Caco-2 (cell line): ENCODE measurements at regions not wholly inside any gene's neighbourhood (a gene's known extent, or its start where the extent isn't known, plus 50 kb on each side); places are given as distances from the start of the nearest gene placed in this dataset.

Experiments used
- BruUV-seq: library from RNA; stranded (reverse); fragments of 400-500 nt; replicated peaks from 2 replicates; lab custom pipeline; 2021; lab: Mats Ljungman, UMichigan
- CTCF ChIA-PET: fragments of 300-600 bp; sonication (Branson Sonifier 250); formaldehyde crosslinking; loops from one replicate; lab custom pipeline; 2022; ENCODE audit warnings: antibody characterized with exemption; lab: Charles Lee
- POLR2A ChIA-PET: fragments of 300-600 bp; sonication (Branson Sonifier 250); formaldehyde crosslinking; loops from one replicate; lab custom pipeline; 2022; ENCODE audit warnings: antibody characterized with exemption; lab: Charles Lee
- DNase-seq, 2 experiments: peaks; one replicate each; pipeline versions ENCODE4 v3.0.0 to v3.0.0-alpha.2; 2020 to 2022
- H3K27me3 ChIP-seq: replicated peaks from 2 replicates; pipeline ENCODE4 v1.6.0; 2011; ENCODE audit warnings: low read length; ENCODE audit not compliant: control insufficient read depth, insufficient read depth
- H3K36me3 ChIP-seq: 2 replicates; pipeline ENCODE4 v1.5.1; 2011; ENCODE audit warnings: low read length; ENCODE audit not compliant: control insufficient read depth, insufficient read depth
- H3K4me1 ChIP-seq: fragments of 250-450 bp; sonication (Bioruptor Pico); 2 replicates; pipeline ENCODE4 v1.5.1; 2020; ENCODE audit warnings: mild to moderate bottlenecking
- H3K4me3 ChIP-seq: 2 replicates; pipeline ENCODE4 v1.5.1; 2011; ENCODE audit warnings: low read depth, mild to moderate bottlenecking, control low read depth, low read length
- H3K9me3 ChIP-seq: fragments of 250-450 bp; sonication (Bioruptor Pico); 2 replicates; pipeline ENCODE4 v1.5.1; 2020; ENCODE audit warnings: mild to moderate bottlenecking, moderate library complexity
- H3K27ac Mint-ChIP-seq: one replicate; pipeline ENCODE4 v1.8.0; 2022; ENCODE audit warnings: mixed read lengths; ENCODE audit not compliant: unreplicated experiment
- H3K27me3 Mint-ChIP-seq: one replicate; pipeline ENCODE4 v1.8.0; 2022; ENCODE audit warnings: mixed read lengths; ENCODE audit not compliant: insufficient read depth, unreplicated experiment
- H3K36me3 Mint-ChIP-seq: one replicate; pipeline ENCODE4 v1.8.0; 2022; ENCODE audit warnings: mild to moderate bottlenecking, mixed read lengths; ENCODE audit not compliant: insufficient read depth, unreplicated experiment
- H3K4me1 Mint-ChIP-seq: one replicate; pipeline ENCODE4 v1.8.0; 2022; ENCODE audit warnings: low read depth, mixed read lengths; ENCODE audit not compliant: unreplicated experiment
- H3K4me3 Mint-ChIP-seq: one replicate; pipeline ENCODE4 v1.8.0; 2022; ENCODE audit warnings: mild to moderate bottlenecking, moderate library complexity, mixed read lengths; ENCODE audit not compliant: unreplicated experiment
- H3K9me3 Mint-ChIP-seq: one replicate; pipeline ENCODE4 v1.8.0; 2022; ENCODE audit warnings: mixed read lengths; ENCODE audit not compliant: unreplicated experiment
- CTCF ChIP-seq, 2 experiments: fragments of 200-600 bp in 1 of 2; IDR thresholded peaks; 1 replicate in 1 of 2; 2 replicates in 1 of 2; pipeline versions ENCODE4 v1.5.1 to v1.8.0; 2011 to 2022; ENCODE audit warnings: antibody characterized with exemption in 1 of 2, control low read depth in 1 of 2, inconsistent platforms in 1 of 2, low read depth in 1 of 2, low read length in 1 of 2, mild to moderate bottlenecking in 1 of 2, moderate library complexity in 1 of 2; ENCODE audit not compliant: insufficient read depth in 1 of 2, severe bottlenecking in 1 of 2, unreplicated experiment in 1 of 2
- intact Hi-C: fragments of 100-400 bp; cut with micrococcal nuclease; formaldehyde crosslinking; loops from one replicate; pipeline ENCODE4 v1.10.0; 2022; ENCODE audit not compliant: unreplicated experiment

GRCh38 chr13:55761986-55762385 lies 1378.7 kb upstream of the PRR20A start:
- CTCF ChIA-PET = no interaction called here
- Histone ChIP-seq H3K27me3 (no peaks in the 10 kb centered on the region), H3K4me3 (no peak overlapping the region), H3K9me3 (no peaks in the 10 kb centered on the region), H3K4me1 (no peaks in the 10 kb centered on the region), H3K36me3 (no peaks in the 10 kb centered on the region)
- no peaks in the 10 kb centered on the region for H3K4me1 Mint-ChIP-seq
- POLR2A ChIA-PET = no interaction called here
- no peak overlapping the region for H3K4me3 Mint-ChIP-seq
- DNase-seq = no peak
- H3K27ac Mint-ChIP-seq = no peak overlapping the region
- no peaks in the 10 kb centered on the region for H3K36me3 Mint-ChIP-seq
- intact Hi-C loops = no loop called here
- no TSS peak for BruUV-seq
- TF ChIP-seq CTCF (IDR thresholded peaks at IDR 0.05; ENCODE audit: insufficient read depth in 1 of 2, low read depth in 1 of 2, low read length in 1 of 2, severe bottlenecking in 1 of 2, unreplicated experiment in 1 of 2) = no peak
- no peaks in the 10 kb centered on the region for H3K27me3 Mint-ChIP-seq
- H3K9me3 Mint-ChIP-seq = no peaks in the 10 kb centered on the region

GRCh38 chr13:55777612-55778011 lies 1363.1 kb upstream of the PRR20A start:
- H3K9me3 Mint-ChIP-seq = no peaks in the 10 kb centered on the region
- CTCF ChIA-PET = no interaction called here
- H3K36me3 Mint-ChIP-seq = no peaks in the 10 kb centered on the region
- TF ChIP-seq CTCF (IDR thresholded peaks at IDR 0.05; ENCODE audit: insufficient read depth in 1 of 2, low read depth in 1 of 2, low read length in 1 of 2, severe bottlenecking in 1 of 2, unreplicated experiment in 1 of 2) = no peak
- H3K27me3 Mint-ChIP-seq = peaks cover 2% of the 10 kb centered on the region
- Histone ChIP-seq H3K4me1 (no peaks in the 10 kb centered on the region), H3K9me3 (no peaks in the 10 kb centered on the region), H3K4me3 (no peak overlapping the region), H3K36me3 (no peaks in the 10 kb centered on the region), H3K27me3 (no peaks in the 10 kb centered on the region)
- no peak overlapping the region for H3K4me3 Mint-ChIP-seq
- POLR2A ChIA-PET = no interaction called here
- DNase-seq = no peak
- no peaks in the 10 kb centered on the region for H3K4me1 Mint-ChIP-seq
- no peak overlapping the region for H3K27ac Mint-ChIP-seq
- no TSS peak for BruUV-seq
- intact Hi-C loops = no loop called here

- peaks cover 2% of the 10 kb centered on the region for H3K27me3 Mint-ChIP-seq
- no peaks in the 10 kb centered on the region for H3K27me3 ChIP-seq
- H3K9me3 Mint-ChIP-seq = peaks cover 6% of the 10 kb centered on the region
- no peaks in the 10 kb centered on the region for H3K4me1 Mint-ChIP-seq
- ChIA-PET CTCF (no interaction called here), POLR2A (no interaction called here)
- H3K4me1 ChIP-seq = no peaks in the 10 kb centered on the region
- no peak overlapping the region for H3K27ac Mint-ChIP-seq
- H3K9me3 ChIP-seq = no peaks in the 10 kb centered on the region
- H3K36me3 ChIP-seq = no peaks in the 10 kb centered on the region
- no peak overlapping the region for H3K4me3 ChIP-seq
- no peak for TF ChIP-seq CTCF (IDR thresholded peaks at IDR 0.05; ENCODE audit: insufficient read depth in 1 of 2, low read depth in 1 of 2, low read length in 1 of 2, severe bottlenecking in 1 of 2, unreplicated experiment in 1 of 2)
- no peak for DNase-seq
- intact Hi-C loops = no loop called here
- no TSS peak for BruUV-seq
- H3K4me3 Mint-ChIP-seq = no peak overlapping the region
- H3K36me3 Mint-ChIP-seq = no peaks in the 10 kb centered on the region
Observed at GRCh38 chr13:55783841-55784240, 1356.9 kb upstream of the PRR20A start.
